ENCODE measurements at regions not wholly inside any gene's neighbourhood (a gene's known extent, or its start where the extent isn't known, plus 50 kb on each side); places are given as distances from the start of the nearest gene placed in this dataset.

- Histone ChIP-seq H3K4me2 (ENCODE audit: low read length) (no peak overlapping the region), H3K27me3 (ENCODE audit: insufficient read depth, low read depth, low read length) (no peaks in the 10 kb centered on the region), H3F3A (ENCODE audit: insufficient read depth, low read length, poor library complexity, severe bottlenecking) (no peaks in the 10 kb centered on the region), H3K79me2 (replicated peaks; ENCODE audit: insufficient read depth, low read length) (no peaks in the 10 kb centered on the region), H3K9me2 (ENCODE audit: insufficient read depth, low read length) (no peaks in the 10 kb centered on the region), H3K36me3 (ENCODE audit: insufficient read depth, low read length) (no peaks in the 10 kb centered on the region), H3K9me3 (ENCODE audit: low read length) (no peaks in the 10 kb centered on the region), H3K27ac (ENCODE audit: low read length) (no peak overlapping the region), H3K4me3 (ENCODE audit: low read length) (no peak overlapping the region), H4K20me1 (ENCODE audit: insufficient read depth) (no peaks in the 10 kb centered on the region), H3K9ac (ENCODE audit: low read length) (no peak overlapping the region), H2AFZ (ENCODE audit: low read depth, low read length) (no peak overlapping the region)
- TF ChIP-seq REST (IDR thresholded peaks at IDR 0.05; ENCODE audit: borderline replicate concordance) = no peak
- no peak for TF ChIP-seq CTCF (IDR thresholded peaks at IDR 0.05; ENCODE audit: poor library complexity, severe bottlenecking)
- TF ChIP-seq EZH2 (IDR thresholded peaks at IDR 0.05; ENCODE audit: borderline replicate concordance, insufficient read depth, low read length, poor library complexity, severe bottlenecking) = no peak
- TF ChIP-seq MXI1 (conservative IDR thresholded peaks at IDR 0.05; ENCODE audit: poor library complexity, severe bottlenecking) = no peak
- TF ChIP-seq RAD21 (conservative IDR thresholded peaks at IDR 0.05) = no peak
- no peak for TF ChIP-seq SMC3 (conservative IDR thresholded peaks at IDR 0.05; ENCODE audit: poor library complexity)
- TF ChIP-seq POLR2AphosphoS5 (IDR thresholded peaks at IDR 0.05) = no peak
- TF ChIP-seq TAF1 (IDR thresholded peaks at IDR 0.05; ENCODE audit: low read depth) = no peak
- TF ChIP-seq EP300 (conservative IDR thresholded peaks at IDR 0.05; ENCODE audit: poor library complexity, severe bottlenecking) = no peak
These were observed 542.5 kb upstream of the LMCD1 start for GRCh38 chr3:7959094-7959493.

DNA sequence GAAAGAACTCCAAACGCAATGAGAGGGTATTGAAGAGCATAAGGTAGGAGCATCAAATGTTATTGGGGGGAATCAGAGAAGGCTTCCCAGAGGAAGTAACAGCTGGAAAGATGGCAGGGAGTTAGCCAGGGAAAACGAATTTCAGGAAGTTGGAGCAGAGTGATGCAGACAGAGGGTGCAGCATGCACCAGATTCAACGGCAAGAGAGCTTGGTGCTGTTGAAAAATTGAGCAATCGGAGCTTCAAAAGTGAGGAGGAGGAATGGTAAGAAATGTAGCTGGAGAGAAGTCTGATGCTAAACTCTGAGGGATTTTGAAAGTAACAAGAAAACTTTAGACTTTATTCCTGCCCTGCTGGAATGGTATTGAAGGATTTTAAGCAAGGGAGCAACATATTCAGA is 541.0 kb upstream of the LMCD1 start:
- Histone ChIP-seq H3F3A (ENCODE audit: insufficient read depth, low read length, poor library complexity, severe bottlenecking) (no peaks in the 10 kb centered on the region), H2AFZ (ENCODE audit: low read depth, low read length) (no peak overlapping the region), H3K27ac (ENCODE audit: low read length) (no peak overlapping the region), H3K4me2 (ENCODE audit: low read length) (no peak overlapping the region), H3K9me2 (ENCODE audit: insufficient read depth, low read length) (no peaks in the 10 kb centered on the region), H3K36me3 (ENCODE audit: insufficient read depth, low read length) (no peaks in the 10 kb centered on the region), H4K20me1 (ENCODE audit: insufficient read depth) (no peaks in the 10 kb centered on the region), H3K4me3 (ENCODE audit: low read length) (no peak overlapping the region), H3K9ac (ENCODE audit: low read length) (no peak overlapping the region), H3K9me3 (ENCODE audit: low read length) (no peaks in the 10 kb centered on the region), H3K79me2 (replicated peaks; ENCODE audit: insufficient read depth, low read length) (no peaks in the 10 kb centered on the region), H3K27me3 (ENCODE audit: insufficient read depth, low read depth, low read length) (no peaks in the 10 kb centered on the region)
- TF ChIP-seq RAD21 (conservative IDR thresholded peaks at IDR 0.05) (no peak), MXI1 (conservative IDR thresholded peaks at IDR 0.05; ENCODE audit: poor library complexity, severe bottlenecking) (no peak), TAF1 (IDR thresholded peaks at IDR 0.05; ENCODE audit: low read depth) (no peak), SMC3 (conservative IDR thresholded peaks at IDR 0.05; ENCODE audit: poor library complexity) (no peak), CTCF (IDR thresholded peaks at IDR 0.05; ENCODE audit: poor library complexity, severe bottlenecking) (no peak), EZH2 (IDR thresholded peaks at IDR 0.05; ENCODE audit: borderline replicate concordance, insufficient read depth, low read length, poor library complexity, severe bottlenecking) (no peak), EP300 (conservative IDR thresholded peaks at IDR 0.05; ENCODE audit: poor library complexity, severe bottlenecking) (no peak), REST (IDR thresholded peaks at IDR 0.05; ENCODE audit: borderline replicate concordance) (no peak), POLR2AphosphoS5 (IDR thresholded peaks at IDR 0.05) (no peak)
